ENCODE measurements at regions not wholly inside any gene's neighbourhood (a gene's known extent, or its start where the extent isn't known, plus 50 kb on each side); places are given as distances from the start of the nearest gene placed in this dataset.
"Not testable (repeated sequence)": the region's sequence is repeated elsewhere in the genome, so short reads cannot be mapped to it uniquely, and the experiment has no call there.

DNA sequence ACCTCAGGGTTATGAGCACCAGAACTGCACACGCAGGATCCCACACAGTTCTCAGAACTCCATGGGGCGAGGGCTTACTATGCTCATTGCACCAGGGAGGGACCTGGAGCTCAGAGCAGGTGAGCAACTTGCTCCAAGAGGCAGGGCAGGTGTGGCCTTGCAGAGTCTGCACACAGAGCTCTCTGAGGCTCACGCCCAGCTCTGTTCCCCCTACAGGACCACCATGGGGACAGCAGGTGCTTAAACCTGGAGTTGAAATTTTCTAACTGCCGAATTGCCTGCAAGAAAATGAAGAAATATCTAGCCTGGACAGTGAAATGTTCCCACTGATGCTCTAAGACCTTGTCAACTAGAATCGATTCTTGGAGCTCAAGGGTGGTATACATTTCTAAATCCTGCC is 49.9 kb upstream of the MSMB start:
- not testable (repeated sequence) for TF ChIP-seq CTCF (conservative IDR thresholded peaks at IDR 0.05; ENCODE audit: low read depth, low read length); EZH2 (IDR thresholded peaks at IDR 0.05; ENCODE audit: borderline replicate concordance, low read depth, low read length, poor library complexity, severe bottlenecking)

Data from A673 (cell line).